ENCODE measurements at regions not wholly inside any gene's neighbourhood (a gene's known extent, or its start where the extent isn't known, plus 50 kb on each side); places are given as distances from the start of the nearest gene placed in this dataset.

GRCh38 chrX:122552286-122552800 is 631.7 kb upstream of the GRIA3 start:
- H3K4me1 Mint-ChIP-seq (ENCODE audit: insufficient read depth, unreplicated experiment): peaks cover 5% of the 10 kb centered on the region
- H3K27ac Mint-ChIP-seq (ENCODE audit: low read depth, unreplicated experiment): no peak overlapping the region
- H3K27me3 Mint-ChIP-seq (ENCODE audit: insufficient read depth, unreplicated experiment): no peaks in the 10 kb centered on the region
- DNase-seq (ENCODE audit: unreplicated experiment): no peak
- POLR2A ChIA-PET: no interaction called here
- BruUV-seq (replicated peaks): no TSS peak
- peaks cover 15% of the 10 kb centered on the region for H3K9me3 Mint-ChIP-seq (ENCODE audit: unreplicated experiment)
- TF ChIP-seq CTCF (IDR thresholded peaks at IDR 0.05; ENCODE audit: unreplicated experiment): no peak
- intact Hi-C loops (cut with micrococcal nuclease): no loop called here
- no peak overlapping the region for H3K4me3 Mint-ChIP-seq (ENCODE audit: unreplicated experiment)
- peaks cover 5% of the 10 kb centered on the region for H3K36me3 Mint-ChIP-seq (ENCODE audit: insufficient read depth, unreplicated experiment)
- CTCF ChIA-PET: no interaction called here

GRCh38 chrX:122555925-122556324 is 628.2 kb upstream of the GRIA3 start:
- no peak for TF ChIP-seq CTCF (IDR thresholded peaks at IDR 0.05; ENCODE audit: unreplicated experiment)
- Mint-ChIP-seq H3K27ac (ENCODE audit: low read depth, unreplicated experiment) (no peak overlapping the region), H3K4me1 (ENCODE audit: insufficient read depth, unreplicated experiment) (peaks cover 5% of the 10 kb centered on the region), H3K4me3 (ENCODE audit: unreplicated experiment) (no peak overlapping the region), H3K36me3 (ENCODE audit: insufficient read depth, unreplicated experiment) (no peaks in the 10 kb centered on the region), H3K9me3 (ENCODE audit: unreplicated experiment) (peaks cover 23% of the 10 kb centered on the region), H3K27me3 (ENCODE audit: insufficient read depth, unreplicated experiment) (no peaks in the 10 kb centered on the region)
- ChIA-PET CTCF (interaction anchor here (0.7 kb wide), 1 partner anchor 19 kb away, joined by 3 read pairs; no protein-coding TSS in a partner anchor), POLR2A (no interaction called here)
- DNase-seq (ENCODE audit: unreplicated experiment): no peak
- intact Hi-C loops (cut with micrococcal nuclease): no loop called here
- BruUV-seq (replicated peaks): no TSS peak

GRCh38 chrX:122565952-122566351 is 618.1 kb upstream of the GRIA3 start:
- Mint-ChIP-seq H3K4me1 (ENCODE audit: insufficient read depth, unreplicated experiment) (peaks cover 7% of the 10 kb centered on the region), H3K36me3 (ENCODE audit: insufficient read depth, unreplicated experiment) (peaks cover 5% of the 10 kb centered on the region), H3K27me3 (ENCODE audit: insufficient read depth, unreplicated experiment) (no peaks in the 10 kb centered on the region), H3K4me3 (ENCODE audit: unreplicated experiment) (no peak overlapping the region), H3K27ac (ENCODE audit: low read depth, unreplicated experiment) (no peak overlapping the region), H3K9me3 (ENCODE audit: unreplicated experiment) (peaks cover 22% of the 10 kb centered on the region)
- ChIA-PET POLR2A (interaction anchor here (0.6 to 1.6 kb wide), 3 partner anchors 18 to 458 kb away, joined by 3 read pairs; no protein-coding TSS in a partner anchor), CTCF (no interaction called here)
- BruUV-seq (replicated peaks): no TSS peak
- intact Hi-C loops (cut with micrococcal nuclease): no loop called here
- peak; percentile 91 for DNase-seq (ENCODE audit: unreplicated experiment)
- no peak for TF ChIP-seq CTCF (IDR thresholded peaks at IDR 0.05; ENCODE audit: unreplicated experiment)

- DNase-seq (ENCODE audit: unreplicated experiment): no peak
- no peak overlapping the region for H3K4me3 Mint-ChIP-seq (ENCODE audit: unreplicated experiment)
- H3K4me1 Mint-ChIP-seq (ENCODE audit: insufficient read depth, unreplicated experiment): peaks cover 7% of the 10 kb centered on the region
- no peaks in the 10 kb centered on the region for H3K27me3 Mint-ChIP-seq (ENCODE audit: insufficient read depth, unreplicated experiment)
- TF ChIP-seq CTCF (IDR thresholded peaks at IDR 0.05; ENCODE audit: unreplicated experiment): no peak
- H3K36me3 Mint-ChIP-seq (ENCODE audit: insufficient read depth, unreplicated experiment): peaks cover 5% of the 10 kb centered on the region
- intact Hi-C loops (cut with micrococcal nuclease): no loop called here
- BruUV-seq (replicated peaks): no TSS peak
- peaks cover 18% of the 10 kb centered on the region for H3K9me3 Mint-ChIP-seq (ENCODE audit: unreplicated experiment)
- no peak overlapping the region for H3K27ac Mint-ChIP-seq (ENCODE audit: low read depth, unreplicated experiment)
- ChIA-PET POLR2A (interaction anchor here (0.7 kb wide), 1 partner anchor 458 kb away, joined by 3 read pairs; no protein-coding TSS in a partner anchor), CTCF (interaction anchor here (0.6 kb wide), 1 partner anchor 437 kb away, joined by 3 read pairs; no protein-coding TSS in a partner anchor)
Observed at GRCh38 chrX:122566401-122566800, 617.7 kb upstream of the GRIA3 start.
